GM21529 (cell line): ENCODE measurements at regions not wholly inside any gene's neighbourhood (a gene's known extent, or its start where the extent isn't known, plus 50 kb on each side); places are given as distances from the start of the nearest gene placed in this dataset.
"Not testable (repeated sequence)": the region's sequence is repeated elsewhere in the genome, so short reads cannot be mapped to it uniquely, and the experiment has no call there.

Experiments
- ATAC-seq: cut with Tn5 transposase; IDR thresholded peaks from one replicate; pipeline ENCODE4 v1.9.1; 2021; ENCODE audit not compliant: unreplicated experiment

GRCh38 chr9:74404620-74405019, 92.5 kb upstream of the RORB start:
- ATAC-seq: no peak

- no peak for ATAC-seq
Measured at GRCh38 chr9:74407166-74407565, 90.0 kb upstream of the RORB start.

GRCh38 chr9:74412236-74412979, 84.7 kb upstream of the RORB start:
- no peak for ATAC-seq

- no peak for ATAC-seq
Measured at GRCh38 chr9:74413876-74414275, 83.3 kb upstream of the RORB start.

GRCh38 chr9:74414325-74414724, 82.8 kb upstream of the RORB start:
- ATAC-seq: no peak

GRCh38 chr9:74415995-74416394, 81.1 kb upstream of the RORB start:
- no peak for ATAC-seq

GRCh38 chr9:74424488-74424887, 72.6 kb upstream of the RORB start:
- ATAC-seq: not testable (repeated sequence)

- ATAC-seq: no peak
Measured at GRCh38 chr9:74431467-74431866, 65.7 kb upstream of the RORB start.

GRCh38 chr9:74443036-74443750, 53.9 kb upstream of the RORB start:
- ATAC-seq: no peak

GRCh38 chr9:74444369-74444768, 52.8 kb upstream of the RORB start:
- no peak for ATAC-seq
